GM23338 (cell line): ENCODE measurements at regions not wholly inside any gene's neighbourhood (a gene's known extent, or its start where the extent isn't known, plus 50 kb on each side); places are given as distances from the start of the nearest gene placed in this dataset.

ENCODE experiments used
- ATAC-seq: fragments of 200-7000 bp; cut with Tn5 transposase; 3 replicates; pipeline ENCODE4 v1.9.1; 2020
- DNase-seq: peaks from one replicate; pipeline ENCODE4 v3.0.0-alpha.2; 2015; ENCODE audit warnings: low spot score
- H2AFZ ChIP-seq: fragments of 200-600 bp; sonication (generic); 2 replicates; pipeline ENCODE4 v1.8.0; 2016; ENCODE audit warnings: antibody characterized with exemption, mild to moderate bottlenecking, moderate library complexity
- H3F3A ChIP-seq: fragments of 200-600 bp; sonication (generic); replicated peaks from 2 replicates; pipeline ENCODE4 v1.8.0; 2017; ENCODE audit warnings: antibody characterized with exemption, mixed run types, low read depth
- H3K27ac ChIP-seq: fragments of 200-600 bp; sonication (generic); 2 replicates; pipeline ENCODE4 v1.6.1; 2016; ENCODE audit warnings: low read depth
- H3K27me3 ChIP-seq: fragments of 200-600 bp; sonication (generic); 2 replicates; pipeline ENCODE4 v1.8.0; 2016; ENCODE audit warnings: mild to moderate bottlenecking, mixed run types, moderate library complexity; ENCODE audit not compliant: insufficient read depth
- H3K36me3 ChIP-seq: fragments of 200-600 bp; sonication (generic); 2 replicates; pipeline ENCODE4 v1.8.0; 2016; ENCODE audit warnings: mild to moderate bottlenecking; ENCODE audit not compliant: insufficient read depth
- H3K4me1 ChIP-seq: fragments of 200-600 bp; sonication (generic); 2 replicates; pipeline ENCODE4 v1.8.0; 2016; ENCODE audit warnings: mild to moderate bottlenecking, moderate library complexity; ENCODE audit not compliant: insufficient read depth
- H3K4me2 ChIP-seq: fragments of 200-600 bp; sonication (generic); 2 replicates; pipeline ENCODE4 v1.7.1; 2017; ENCODE audit warnings: mixed run types
- H3K4me3 ChIP-seq: fragments of 200-600 bp; sonication (generic); 2 replicates; pipeline ENCODE4 v1.6.1; 2016; ENCODE audit warnings: mixed run types
- H3K79me2 ChIP-seq: fragments of 200-600 bp; sonication (generic); replicated peaks from 2 replicates; pipeline ENCODE4 v1.8.0; 2017; ENCODE audit warnings: mild to moderate bottlenecking; ENCODE audit not compliant: insufficient read depth
- H3K9me2 ChIP-seq: fragments of 200-600 bp; sonication (generic); 2 replicates; pipeline ENCODE4 v1.8.0; 2017; ENCODE audit not compliant: insufficient read depth
- H4K20me1 ChIP-seq: fragments of 200-600 bp; sonication (generic); replicated peaks from 2 replicates; pipeline ENCODE4 v1.8.0; 2017; ENCODE audit warnings: mild to moderate bottlenecking; ENCODE audit not compliant: insufficient read depth
- H3K27ac Mint-ChIP-seq: 2 replicates; pipeline ENCODE4 v1.8.0; 2020; ENCODE audit warnings: inconsistent platforms, mild to moderate bottlenecking, moderate library complexity, mixed read lengths
- H3K27me3 Mint-ChIP-seq: 3 replicates; pipeline ENCODE4 v1.8.0; 2022; ENCODE audit warnings: low read depth, mild to moderate bottlenecking, moderate library complexity, mixed read lengths, inconsistent platforms; ENCODE audit not compliant: insufficient read depth, poor library complexity
- H3K36me3 Mint-ChIP-seq: 3 replicates; pipeline ENCODE4 v1.8.0; 2021; ENCODE audit warnings: low read depth, mild to moderate bottlenecking, inconsistent platforms, moderate library complexity, mixed read lengths
- H3K4me1 Mint-ChIP-seq: 3 replicates; pipeline ENCODE4 v1.8.0; 2020; ENCODE audit warnings: mild to moderate bottlenecking, inconsistent platforms, mixed read lengths
- H3K4me3 Mint-ChIP-seq: 3 replicates; pipeline ENCODE4 v1.8.0; 2021; ENCODE audit warnings: moderate library complexity, mild to moderate bottlenecking, inconsistent platforms, mixed read lengths
- H3K9me3 Mint-ChIP-seq: 3 replicates; pipeline ENCODE4 v1.8.0; 2020; ENCODE audit warnings: moderate library complexity, mild to moderate bottlenecking, inconsistent platforms, mixed read lengths
- CREB1 ChIP-seq: fragments of 250-450 bp; sonication (Bioruptor Pico); IDR thresholded peaks from 2 replicates; pipeline ENCODE4 v1.5.0; 2020; ENCODE audit warnings: low read depth, mild to moderate bottlenecking, moderate library complexity
- EZH2 ChIP-seq: fragments of 200-600 bp; sonication (generic); IDR thresholded peaks from one replicate; pipeline ENCODE4 v1.8.0; 2017; ENCODE audit warnings: antibody characterized with exemption, mild to moderate bottlenecking, low read depth; ENCODE audit not compliant: unreplicated experiment
- EZH2phosphoT487 ChIP-seq: fragments of 200-600 bp; sonication (generic); IDR thresholded peaks from one replicate; pipeline ENCODE4 v1.8.1; 2018; ENCODE audit warnings: antibody characterized with exemption; ENCODE audit not compliant: unreplicated experiment
- JUNB ChIP-seq: IDR thresholded peaks from one replicate; pipeline ENCODE4 v1.6.1; 2016; ENCODE audit warnings: antibody characterized with exemption; ENCODE audit not compliant: unreplicated experiment
- NANOG ChIP-seq: IDR thresholded peaks from 2 replicates; pipeline ENCODE4 v1.6.1; 2016; ENCODE audit warnings: antibody characterized with exemption, borderline replicate concordance
- POLR2AphosphoS5 ChIP-seq: IDR thresholded peaks from 2 replicates; pipeline ENCODE4 v1.6.1; 2016; ENCODE audit warnings: antibody characterized with exemption, low read depth
- STAT1 ChIP-seq: IDR thresholded peaks from one replicate; pipeline ENCODE4 v1.6.1; 2016; ENCODE audit warnings: antibody characterized with exemption; ENCODE audit not compliant: unreplicated experiment
- ZNF114 ChIP-seq: fragments of 250-450 bp; sonication (Bioruptor Pico); IDR thresholded peaks from 2 replicates; pipeline ENCODE4 v1.5.0; 2020; ENCODE audit warnings: mild to moderate bottlenecking, moderate library complexity
- ZNF331 ChIP-seq: fragments of 250-450 bp; sonication (Bioruptor Pico); IDR thresholded peaks from 2 replicates; pipeline ENCODE4 v1.5.0; 2020; ENCODE audit warnings: low read depth, mild to moderate bottlenecking, moderate library complexity
- TF ChIP-seq, protein P1 (sequence below): IDR thresholded peaks from 2 replicates; pipeline ENCODE4 v1.6.1; 2016; ENCODE audit warnings: antibody characterized with exemption
- TF ChIP-seq, protein P2 (sequence below), 2 experiments: fragments of 200-600 bp in 1 of 2; sonication (generic) in 1 of 2; conservative IDR thresholded peaks; 2 replicates each; pipeline versions ENCODE4 v1.5.1 to v1.6.1; 2016 to 2017; ENCODE audit warnings: antibody characterized with exemption in 2 of 2, low read depth in 2 of 2, mild to moderate bottlenecking in 2 of 2, moderate library complexity in 1 of 2
- TF ChIP-seq, protein P3 (sequence below): IDR thresholded peaks from one replicate; pipeline ENCODE4 v1.6.1; 2018; ENCODE audit warnings: antibody characterized with exemption; ENCODE audit not compliant: unreplicated experiment

DNA sequence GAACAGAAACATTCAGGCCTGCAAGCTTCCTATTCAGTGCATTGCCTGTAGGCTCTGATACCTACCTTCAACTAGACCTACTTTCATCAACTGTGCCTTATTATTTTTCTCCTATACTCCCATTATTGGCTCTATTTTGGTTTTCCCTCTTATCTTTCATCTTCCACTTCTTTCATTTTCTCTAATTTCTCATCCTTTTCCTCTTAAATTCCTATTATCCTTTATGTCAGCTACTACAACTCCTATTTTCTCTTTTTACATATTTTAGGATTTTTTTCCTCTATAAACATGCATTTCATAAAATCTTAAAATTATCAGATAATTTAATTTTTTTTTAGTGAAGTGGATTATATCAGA is 61.6 kb upstream of the PRDM8 start (continued):
- no peak for TF ChIP-seq STAT1
- TF ChIP-seq, protein P1, sequence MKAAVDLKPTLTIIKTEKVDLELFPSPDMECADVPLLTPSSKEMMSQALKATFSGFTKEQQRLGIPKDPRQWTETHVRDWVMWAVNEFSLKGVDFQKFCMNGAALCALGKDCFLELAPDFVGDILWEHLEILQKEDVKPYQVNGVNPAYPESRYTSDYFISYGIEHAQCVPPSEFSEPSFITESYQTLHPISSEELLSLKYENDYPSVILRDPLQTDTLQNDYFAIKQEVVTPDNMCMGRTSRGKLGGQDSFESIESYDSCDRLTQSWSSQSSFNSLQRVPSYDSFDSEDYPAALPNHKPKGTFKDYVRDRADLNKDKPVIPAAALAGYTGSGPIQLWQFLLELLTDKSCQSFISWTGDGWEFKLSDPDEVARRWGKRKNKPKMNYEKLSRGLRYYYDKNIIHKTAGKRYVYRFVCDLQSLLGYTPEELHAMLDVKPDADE = no peak

DNA sequence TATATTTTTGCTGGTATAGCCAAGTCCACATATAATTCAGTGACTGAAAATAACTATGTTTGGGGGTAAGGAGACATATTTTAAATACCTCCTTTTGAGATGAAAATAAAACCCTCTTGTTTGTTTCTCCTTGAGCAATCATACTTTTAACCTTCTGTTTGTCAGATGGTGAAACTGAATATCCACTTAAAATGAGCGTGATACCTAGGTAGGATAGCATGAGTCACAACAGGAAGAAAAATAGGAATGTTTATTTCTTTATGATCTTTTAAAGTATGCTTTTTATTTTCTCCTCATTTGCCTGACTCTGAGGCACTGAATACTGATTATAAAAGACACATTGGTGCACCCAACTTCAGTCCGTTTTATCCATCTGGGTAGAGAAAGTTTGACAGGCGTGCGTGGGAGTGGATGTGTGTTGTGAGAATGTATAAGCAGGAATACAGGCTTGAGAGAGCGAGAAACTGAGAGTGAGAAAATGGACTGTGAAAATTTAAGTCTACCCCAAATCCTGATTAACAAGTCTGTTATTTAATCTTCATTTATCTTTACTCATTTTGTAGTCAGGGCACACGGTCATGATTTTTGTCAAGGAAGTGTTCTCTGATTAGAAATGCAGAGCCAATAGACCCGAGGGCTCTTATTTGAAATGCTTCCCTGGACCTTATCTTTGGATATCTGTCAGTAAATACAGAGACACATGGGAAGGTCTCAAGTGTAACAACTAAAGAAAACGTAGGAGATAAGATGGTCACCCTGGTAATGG is 62.1 kb upstream of the ANTXR2 start:
- DNase-seq = no peak
- TF ChIP-seq NANOG (no peak), ZNF331 (no peak), ZNF114 (no peak), EZH2phosphoT487 (no peak), JUNB (no peak), CREB1 (CRISPR knock-in tag) (no peak), POLR2AphosphoS5 (no peak), EZH2 (no peak)
- TF ChIP-seq, protein P2, sequence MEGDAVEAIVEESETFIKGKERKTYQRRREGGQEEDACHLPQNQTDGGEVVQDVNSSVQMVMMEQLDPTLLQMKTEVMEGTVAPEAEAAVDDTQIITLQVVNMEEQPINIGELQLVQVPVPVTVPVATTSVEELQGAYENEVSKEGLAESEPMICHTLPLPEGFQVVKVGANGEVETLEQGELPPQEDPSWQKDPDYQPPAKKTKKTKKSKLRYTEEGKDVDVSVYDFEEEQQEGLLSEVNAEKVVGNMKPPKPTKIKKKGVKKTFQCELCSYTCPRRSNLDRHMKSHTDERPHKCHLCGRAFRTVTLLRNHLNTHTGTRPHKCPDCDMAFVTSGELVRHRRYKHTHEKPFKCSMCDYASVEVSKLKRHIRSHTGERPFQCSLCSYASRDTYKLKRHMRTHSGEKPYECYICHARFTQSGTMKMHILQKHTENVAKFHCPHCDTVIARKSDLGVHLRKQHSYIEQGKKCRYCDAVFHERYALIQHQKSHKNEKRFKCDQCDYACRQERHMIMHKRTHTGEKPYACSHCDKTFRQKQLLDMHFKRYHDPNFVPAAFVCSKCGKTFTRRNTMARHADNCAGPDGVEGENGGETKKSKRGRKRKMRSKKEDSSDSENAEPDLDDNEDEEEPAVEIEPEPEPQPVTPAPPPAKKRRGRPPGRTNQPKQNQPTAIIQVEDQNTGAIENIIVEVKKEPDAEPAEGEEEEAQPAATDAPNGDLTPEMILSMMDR (conservative IDR thresholded peaks at IDR 0.05; ENCODE audit: low read depth in 2 of 2) = no peak
- no peaks in the 10 kb centered on the region for H3F3A ChIP-seq
- H3K4me1 ChIP-seq = no peaks in the 10 kb centered on the region
- no peaks in the 10 kb centered on the region for H3K9me2 ChIP-seq
- H4K20me1 ChIP-seq = no peaks in the 10 kb centered on the region
- H3K79me2 ChIP-seq = no peaks in the 10 kb centered on the region
- H3K27ac ChIP-seq = no peak overlapping the region
- H3K27me3 ChIP-seq = no peaks in the 10 kb centered on the region
- H3K4me3 ChIP-seq = no peak overlapping the region
- H3K27ac Mint-ChIP-seq = no peak overlapping the region
- H3K27me3 Mint-ChIP-seq = no peaks in the 10 kb centered on the region
- no peak overlapping the region for H3K4me2 ChIP-seq
- H2AFZ ChIP-seq = peak overlapping the region; percentile 5; the same call in 1 of the 2 replicates
- H3K4me3 Mint-ChIP-seq = no peak overlapping the region
- ATAC-seq = no peak
- no peaks in the 10 kb centered on the region for H3K36me3 ChIP-seq
- H3K9me3 Mint-ChIP-seq = no peaks in the 10 kb centered on the region; the same call in 2 of the 3 replicates
- no peaks in the 10 kb centered on the region for H3K4me1 Mint-ChIP-seq
- no peaks in the 10 kb centered on the region for H3K36me3 Mint-ChIP-seq

DNA sequence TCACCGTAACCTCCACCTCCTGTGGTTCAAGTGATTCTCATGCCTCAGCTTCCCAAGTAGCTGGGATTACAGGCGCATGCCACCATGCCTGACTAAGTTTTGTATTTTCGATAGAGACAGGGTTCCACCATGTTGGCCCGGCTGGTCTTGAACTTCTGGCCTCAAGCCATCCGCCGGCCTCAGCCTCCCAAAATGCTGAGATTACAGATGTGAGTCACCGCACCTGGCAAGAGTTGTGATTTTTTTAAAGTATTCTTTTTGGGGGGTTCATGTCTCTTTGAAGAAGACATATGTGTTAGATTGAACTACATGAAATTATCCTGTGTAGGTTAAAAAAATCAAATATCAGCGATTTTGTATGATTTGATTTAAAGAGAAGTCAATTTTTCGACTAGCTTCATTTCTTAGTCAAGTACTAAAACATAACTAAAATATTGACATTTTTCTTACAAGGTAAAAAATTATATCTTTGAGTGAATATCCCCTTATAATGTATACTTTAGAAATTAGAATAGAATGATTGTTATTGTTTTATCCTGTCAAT is 60.3 kb upstream of the ANTXR2 start:
- Histone ChIP-seq H3K9me2 (no peaks in the 10 kb centered on the region), H4K20me1 (no peaks in the 10 kb centered on the region), H3K4me3 (no peak overlapping the region), H3K4me2 (no peak overlapping the region), H3F3A (no peaks in the 10 kb centered on the region), H2AFZ (no peak overlapping the region), H3K4me1 (no peaks in the 10 kb centered on the region), H3K36me3 (no peaks in the 10 kb centered on the region), H3K27me3 (no peaks in the 10 kb centered on the region), H3K27ac (no peak overlapping the region), H3K79me2 (no peaks in the 10 kb centered on the region)
- no peak overlapping the region for H3K4me3 Mint-ChIP-seq
- H3K4me1 Mint-ChIP-seq = peaks cover 5% of the 10 kb centered on the region; the same call in 2 of the 3 replicates
- DNase-seq (peak; percentile 7), ATAC-seq (no peak)
- no peaks in the 10 kb centered on the region for H3K36me3 Mint-ChIP-seq
- no peaks in the 10 kb centered on the region; the same call in 2 of the 3 replicates for H3K9me3 Mint-ChIP-seq
- no peak overlapping the region for H3K27ac Mint-ChIP-seq
- H3K27me3 Mint-ChIP-seq = no peaks in the 10 kb centered on the region
- TF ChIP-seq, protein P3, sequence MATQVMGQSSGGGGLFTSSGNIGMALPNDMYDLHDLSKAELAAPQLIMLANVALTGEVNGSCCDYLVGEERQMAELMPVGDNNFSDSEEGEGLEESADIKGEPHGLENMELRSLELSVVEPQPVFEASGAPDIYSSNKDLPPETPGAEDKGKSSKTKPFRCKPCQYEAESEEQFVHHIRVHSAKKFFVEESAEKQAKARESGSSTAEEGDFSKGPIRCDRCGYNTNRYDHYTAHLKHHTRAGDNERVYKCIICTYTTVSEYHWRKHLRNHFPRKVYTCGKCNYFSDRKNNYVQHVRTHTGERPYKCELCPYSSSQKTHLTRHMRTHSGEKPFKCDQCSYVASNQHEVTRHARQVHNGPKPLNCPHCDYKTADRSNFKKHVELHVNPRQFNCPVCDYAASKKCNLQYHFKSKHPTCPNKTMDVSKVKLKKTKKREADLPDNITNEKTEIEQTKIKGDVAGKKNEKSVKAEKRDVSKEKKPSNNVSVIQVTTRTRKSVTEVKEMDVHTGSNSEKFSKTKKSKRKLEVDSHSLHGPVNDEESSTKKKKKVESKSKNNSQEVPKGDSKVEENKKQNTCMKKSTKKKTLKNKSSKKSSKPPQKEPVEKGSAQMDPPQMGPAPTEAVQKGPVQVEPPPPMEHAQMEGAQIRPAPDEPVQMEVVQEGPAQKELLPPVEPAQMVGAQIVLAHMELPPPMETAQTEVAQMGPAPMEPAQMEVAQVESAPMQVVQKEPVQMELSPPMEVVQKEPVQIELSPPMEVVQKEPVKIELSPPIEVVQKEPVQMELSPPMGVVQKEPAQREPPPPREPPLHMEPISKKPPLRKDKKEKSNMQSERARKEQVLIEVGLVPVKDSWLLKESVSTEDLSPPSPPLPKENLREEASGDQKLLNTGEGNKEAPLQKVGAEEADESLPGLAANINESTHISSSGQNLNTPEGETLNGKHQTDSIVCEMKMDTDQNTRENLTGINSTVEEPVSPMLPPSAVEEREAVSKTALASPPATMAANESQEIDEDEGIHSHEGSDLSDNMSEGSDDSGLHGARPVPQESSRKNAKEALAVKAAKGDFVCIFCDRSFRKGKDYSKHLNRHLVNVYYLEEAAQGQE = no peak
- TF ChIP-seq POLR2AphosphoS5 (no peak), JUNB (no peak), ZNF114 (no peak), CREB1 (CRISPR knock-in tag) (no peak)
- TF ChIP-seq, protein P2 (conservative IDR thresholded peaks at IDR 0.05; ENCODE audit: low read depth in 2 of 2) = no peak
